HG02571 (cell line): ENCODE measurements at regions not wholly inside any gene's neighbourhood (a gene's known extent, or its start where the extent isn't known, plus 50 kb on each side); places are given as distances from the start of the nearest gene placed in this dataset.

Experiments used
- ATAC-seq: cut with Tn5 transposase; IDR thresholded peaks from one replicate; pipeline ENCODE4 v1.9.1; 2021; ENCODE audit warnings: mild to moderate bottlenecking, moderate library complexity; ENCODE audit not compliant: unreplicated experiment

DNA sequence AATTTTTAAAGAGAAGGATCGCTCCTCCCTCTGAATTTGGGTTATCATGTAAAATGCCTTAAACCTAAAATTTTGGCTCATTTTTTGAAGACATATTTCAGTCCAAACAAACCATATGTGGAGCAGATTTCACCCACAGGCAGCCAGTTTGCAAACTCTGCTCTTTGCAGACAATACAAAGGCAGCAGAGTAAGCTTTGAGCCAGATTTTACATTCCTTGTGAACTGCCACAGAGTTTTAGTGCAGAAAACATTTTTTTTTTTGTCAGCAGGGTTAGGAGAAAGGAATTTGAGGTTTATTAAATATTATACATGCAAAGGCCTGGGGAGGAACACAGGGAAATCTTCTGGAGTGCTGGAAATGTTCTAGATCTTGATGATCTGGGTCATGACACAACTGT, 171.9 kb upstream of the FN1 start:
- ATAC-seq = no peak

DNA sequence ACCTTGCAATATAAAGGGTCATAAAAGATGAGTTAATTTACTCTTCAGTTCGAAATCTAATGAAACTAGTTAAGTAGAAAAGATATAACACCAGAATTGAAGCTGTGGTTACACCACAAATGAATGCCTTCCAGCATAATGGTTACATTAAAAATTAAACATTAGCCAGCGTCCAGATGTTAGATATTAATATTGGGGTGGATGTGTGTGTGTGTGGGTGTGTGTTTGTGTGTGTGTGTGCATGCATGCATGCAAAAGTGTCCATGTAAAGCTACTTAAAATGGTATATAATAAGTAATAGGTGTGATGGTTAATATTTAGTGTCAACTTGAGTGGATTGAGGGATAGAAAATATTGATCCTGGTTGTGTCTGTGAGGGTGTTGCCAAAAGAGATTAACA, 170.4 kb upstream of the FN1 start:
- no peak for ATAC-seq

DNA sequence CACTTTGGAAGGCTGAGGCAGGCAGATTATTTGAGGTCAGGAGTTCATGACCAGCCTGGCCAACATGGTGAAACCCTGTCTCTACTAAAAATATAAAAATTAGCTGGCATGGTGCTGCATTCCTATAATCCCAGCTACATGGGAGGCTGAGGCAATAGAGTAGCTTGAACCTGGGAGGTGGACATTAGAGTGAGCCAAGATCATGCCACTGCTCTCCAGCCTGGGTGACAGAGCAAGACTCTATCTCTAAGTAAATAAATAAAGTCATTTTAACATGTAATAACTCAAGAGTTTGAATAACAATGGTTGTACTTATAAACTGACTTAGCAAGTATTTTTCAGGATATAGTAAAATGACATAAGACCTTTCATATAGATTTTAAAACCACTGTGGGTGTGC, 169.3 kb upstream of the FN1 start:
- no peak for ATAC-seq

DNA sequence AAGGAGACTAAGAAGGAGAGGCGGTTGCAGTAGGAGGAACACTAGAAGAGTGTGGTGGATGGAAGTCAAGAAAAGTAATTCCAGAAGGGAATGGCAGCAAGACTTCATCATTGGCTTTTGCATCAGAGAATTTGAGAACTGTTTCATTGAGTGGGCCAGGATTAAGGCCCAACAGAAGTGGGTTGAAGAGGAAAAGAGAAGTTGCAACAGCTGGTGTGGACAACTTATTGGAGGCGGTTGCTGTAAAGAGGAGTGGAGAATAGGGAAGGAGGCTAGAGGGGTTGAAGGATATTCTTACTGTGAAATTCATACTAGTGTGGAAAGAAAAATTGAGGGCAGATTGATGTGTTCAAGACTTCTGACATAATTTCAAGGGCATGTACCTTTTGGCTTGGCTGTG, 168.7 kb upstream of the FN1 start:
- ATAC-seq = no peak

DNA sequence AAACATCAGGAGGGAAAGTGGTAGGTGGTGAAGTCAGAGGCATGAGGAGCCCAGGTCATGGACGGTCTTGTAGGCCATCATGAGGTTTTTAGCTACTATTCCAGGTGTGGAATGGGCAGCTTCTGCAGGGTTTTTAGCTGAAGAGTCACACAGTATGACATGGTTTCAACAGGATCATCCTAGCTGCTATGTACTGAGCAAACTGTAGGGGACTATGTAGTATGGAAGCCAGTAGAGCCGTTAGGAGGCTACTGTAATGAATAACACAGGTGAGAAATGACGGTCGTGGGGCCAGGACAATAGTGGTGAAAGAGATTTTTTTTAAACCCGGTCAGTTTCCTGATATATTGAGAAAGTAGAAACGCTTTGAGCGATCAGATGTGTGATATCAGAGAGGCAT, 167.6 kb upstream of the FN1 start:
- no peak for ATAC-seq

DNA sequence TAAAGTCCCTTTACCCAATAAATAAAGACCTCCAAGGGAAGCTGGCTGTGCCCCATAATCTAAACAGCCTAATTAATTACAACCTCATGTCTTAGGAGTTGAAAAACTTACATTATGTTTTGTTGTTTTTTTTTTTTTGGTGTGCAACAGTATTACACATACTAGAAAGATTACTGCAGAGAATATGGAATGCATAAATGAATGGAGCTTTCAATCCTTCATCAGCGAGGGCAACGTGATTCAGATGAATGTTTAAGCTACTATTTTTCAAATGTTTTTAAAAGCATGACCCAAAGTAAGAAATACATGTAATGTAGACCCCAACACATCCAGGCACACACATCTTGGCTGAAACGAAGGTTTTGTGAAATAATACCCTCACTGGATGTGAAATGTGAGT, 167.1 kb upstream of the FN1 start:
- ATAC-seq = no peak

DNA sequence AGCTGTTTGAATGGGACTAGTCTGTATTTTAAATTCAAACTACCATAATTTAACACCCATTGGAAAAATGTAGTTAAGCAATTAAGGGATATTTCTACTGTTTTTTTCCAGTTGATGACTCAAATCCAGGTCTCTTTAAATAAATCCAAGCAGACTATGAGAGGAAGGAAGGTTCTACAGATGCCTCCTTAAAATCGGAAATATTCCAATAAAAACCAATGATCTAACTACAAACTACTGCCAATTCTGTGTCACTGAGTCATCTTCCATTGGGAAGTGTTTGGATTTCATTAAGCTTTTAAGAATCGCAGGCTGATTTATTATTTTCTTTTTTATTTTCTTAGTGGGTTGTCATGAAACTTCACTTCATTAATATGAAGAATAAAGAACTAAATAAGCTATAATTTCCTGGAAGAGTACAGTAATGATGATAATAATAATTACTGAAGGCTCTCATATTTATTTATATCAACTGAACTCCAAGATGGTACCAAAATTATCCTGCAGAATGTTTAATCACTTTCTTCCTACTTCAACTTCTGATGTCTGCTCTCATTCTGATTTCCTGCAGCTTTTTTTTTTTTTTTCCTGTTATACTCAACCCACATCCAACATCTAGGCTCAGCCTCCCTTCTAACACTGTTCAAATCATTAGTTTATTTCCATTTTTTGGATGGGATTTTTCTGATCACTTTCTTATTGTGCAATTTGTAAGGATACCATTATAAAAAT, 166.3 kb upstream of the FN1 start:
- ATAC-seq = no peak

DNA sequence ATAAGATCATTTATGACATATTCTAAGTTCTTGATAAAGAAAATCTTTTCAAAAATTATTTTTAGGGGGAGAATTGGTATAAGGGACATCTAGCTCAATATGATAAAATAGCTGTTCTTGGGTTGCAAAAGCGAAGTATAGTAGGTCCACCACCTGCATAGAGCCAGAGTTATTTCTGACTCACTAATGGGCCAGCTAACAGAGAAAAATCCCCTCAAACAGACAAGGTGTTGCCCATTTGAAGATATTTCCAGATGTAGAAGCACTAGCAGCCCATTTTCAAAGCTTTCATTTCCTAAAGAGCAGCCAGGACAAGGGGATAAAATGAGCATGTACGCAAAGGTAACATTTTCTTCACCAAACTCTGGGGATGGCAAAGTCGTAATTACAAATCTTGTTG, 165.7 kb upstream of the FN1 start:
- ATAC-seq = no peak

DNA sequence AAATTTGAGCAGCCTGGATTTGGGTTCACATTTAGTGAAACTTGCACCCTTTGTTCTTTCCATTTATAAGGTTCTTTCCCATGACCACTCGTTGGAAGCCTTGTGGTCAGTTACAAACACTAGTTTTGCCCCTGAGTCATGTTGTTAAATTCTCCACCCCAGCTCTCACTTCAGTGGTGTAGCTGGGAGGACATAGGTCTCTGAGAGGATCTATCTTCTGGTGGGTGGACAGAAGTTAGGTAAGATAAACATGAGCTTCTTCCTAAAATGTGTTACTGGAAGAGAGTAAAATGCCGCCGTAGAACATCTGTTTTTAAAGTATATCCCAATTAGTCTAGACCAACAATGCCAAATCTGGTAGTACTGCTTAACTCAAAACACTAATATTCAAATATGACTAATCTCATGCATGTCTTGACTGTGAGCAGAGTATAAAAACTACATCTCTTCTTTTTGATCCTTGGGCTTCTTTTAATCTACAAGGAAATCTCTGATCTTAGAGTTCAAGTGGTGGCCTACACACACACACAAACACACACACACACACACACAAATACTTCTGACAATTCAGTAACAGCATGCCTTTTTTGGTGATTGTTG, 162.6 kb upstream of the FN1 start:
- ATAC-seq = no peak

DNA sequence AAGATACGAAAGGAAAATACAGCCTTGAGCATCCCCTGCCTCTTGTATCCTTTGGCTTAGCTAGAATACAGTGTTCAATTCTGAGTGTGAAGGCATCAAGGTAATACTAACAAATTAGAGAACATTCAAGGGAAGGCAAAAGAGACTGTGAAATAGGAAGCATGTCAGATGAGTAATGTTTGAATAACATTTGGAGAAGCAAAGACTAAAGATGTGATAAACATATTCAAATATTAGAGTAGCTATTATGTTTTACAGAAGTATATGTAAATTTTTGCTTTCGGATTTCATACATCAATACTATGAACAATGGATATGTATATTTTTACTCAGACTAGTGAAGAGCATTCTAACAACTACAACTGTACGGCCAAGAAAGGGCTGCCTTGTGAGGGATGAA, 161.7 kb upstream of the FN1 start:
- ATAC-seq = no peak

DNA sequence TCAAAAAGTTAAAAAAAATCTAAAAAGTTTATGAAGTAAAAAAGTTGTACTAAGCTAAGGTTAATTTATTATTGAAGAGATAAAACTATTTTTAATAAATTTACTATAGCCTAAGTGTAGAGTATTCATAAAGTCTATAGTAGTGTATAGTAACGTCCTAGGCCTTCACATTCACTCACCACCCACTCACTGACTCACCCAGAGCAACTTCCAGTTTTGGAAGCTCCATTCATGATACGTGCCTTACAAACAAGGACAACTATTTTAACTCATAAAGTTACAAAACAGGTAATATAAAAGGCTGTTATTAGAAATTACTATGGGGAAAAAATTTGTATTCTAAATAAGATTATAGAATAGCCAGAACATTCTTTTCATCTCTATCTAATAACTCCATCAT, 158.9 kb upstream of the FN1 start:
- ATAC-seq = no peak

DNA sequence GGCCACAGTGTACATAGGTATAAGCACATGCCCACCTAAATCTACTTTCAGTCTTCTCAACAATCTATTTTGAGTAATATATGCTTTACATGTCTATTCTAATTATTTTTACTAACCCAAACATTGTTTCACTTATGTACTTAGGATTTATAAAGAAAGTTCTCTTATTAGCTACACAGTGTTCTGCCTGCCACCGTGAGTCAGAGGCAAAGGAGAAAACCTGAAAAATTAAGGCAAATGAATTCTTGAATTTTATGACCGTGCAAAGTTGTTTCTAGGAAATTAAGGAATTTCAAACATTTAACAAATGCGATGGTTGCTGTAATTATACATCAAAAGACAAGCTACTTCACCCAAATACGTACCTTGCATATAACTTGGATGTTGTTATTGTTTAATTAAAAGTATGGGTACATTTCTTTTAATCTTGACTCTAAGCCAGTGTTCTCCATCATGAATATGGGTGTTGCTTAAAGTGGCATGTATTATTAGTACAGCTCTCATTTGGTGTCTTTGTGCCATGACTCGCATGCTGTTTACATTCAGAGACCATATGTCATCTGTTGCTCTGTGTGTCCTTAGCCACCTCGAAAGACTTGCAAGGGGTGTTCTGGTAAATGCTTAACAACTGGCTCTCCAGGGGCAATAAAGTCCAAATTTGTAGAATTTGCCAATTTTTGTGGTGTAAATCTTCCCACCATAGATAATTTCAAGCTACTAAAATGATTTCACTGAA, 154.3 kb upstream of the FN1 start:
- ATAC-seq = no peak

DNA sequence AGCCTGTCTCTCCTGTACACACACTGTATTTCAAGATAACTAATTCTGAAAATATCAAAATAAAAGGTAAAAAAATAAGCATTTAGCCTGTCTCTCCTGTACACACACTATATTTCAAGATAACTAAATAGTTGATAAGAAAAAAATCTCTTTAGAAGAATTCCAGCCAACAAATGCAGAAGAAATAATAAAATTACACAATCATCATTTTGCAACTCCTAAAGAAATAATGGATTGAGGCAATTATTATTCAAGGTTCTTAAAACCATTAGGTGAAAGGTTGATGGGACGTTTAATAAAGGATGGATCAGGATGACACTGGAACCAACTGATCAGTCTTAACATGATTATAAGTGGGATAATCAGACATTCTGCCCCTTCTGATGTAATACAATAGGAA, 148.0 kb upstream of the FN1 start:
- ATAC-seq = no peak

DNA sequence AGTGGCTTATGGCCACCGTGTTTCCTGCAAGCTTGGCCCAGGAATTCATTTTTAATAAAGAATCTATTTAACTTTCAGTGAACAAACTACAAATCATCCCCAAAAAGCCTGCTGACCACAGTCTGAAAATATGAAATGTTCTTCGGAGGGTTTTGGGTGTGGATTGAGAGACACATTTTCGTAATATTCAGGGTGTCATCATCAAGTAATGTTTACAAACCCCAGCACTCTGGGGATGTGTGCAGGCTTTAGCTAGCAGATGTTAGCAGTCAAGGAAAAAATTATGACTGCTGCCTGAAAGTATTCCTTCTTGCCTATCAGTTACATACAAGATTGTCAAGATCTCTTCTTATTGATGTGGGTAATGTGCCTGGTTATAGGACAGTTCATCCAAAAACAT, 143.9 kb upstream of the FN1 start:
- no peak for ATAC-seq

DNA sequence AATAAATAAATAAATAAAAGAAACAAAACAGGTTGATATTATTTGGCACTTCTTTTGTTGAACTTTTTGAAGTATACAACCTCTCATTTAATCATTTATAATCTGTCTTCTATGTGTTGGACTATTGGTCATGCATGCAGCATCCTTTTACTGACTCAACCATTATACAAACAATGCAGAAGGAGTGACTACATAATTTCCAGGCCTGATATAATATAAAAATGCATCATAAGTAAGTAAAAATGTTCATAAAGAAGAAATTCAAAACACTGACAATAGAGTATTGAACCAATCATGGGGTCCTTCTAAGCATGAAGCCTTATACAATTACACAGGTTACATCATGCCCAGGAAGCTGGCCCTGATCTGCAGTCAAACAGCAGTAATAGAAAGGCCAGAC, 141.5 kb upstream of the FN1 start:
- no peak for ATAC-seq

DNA sequence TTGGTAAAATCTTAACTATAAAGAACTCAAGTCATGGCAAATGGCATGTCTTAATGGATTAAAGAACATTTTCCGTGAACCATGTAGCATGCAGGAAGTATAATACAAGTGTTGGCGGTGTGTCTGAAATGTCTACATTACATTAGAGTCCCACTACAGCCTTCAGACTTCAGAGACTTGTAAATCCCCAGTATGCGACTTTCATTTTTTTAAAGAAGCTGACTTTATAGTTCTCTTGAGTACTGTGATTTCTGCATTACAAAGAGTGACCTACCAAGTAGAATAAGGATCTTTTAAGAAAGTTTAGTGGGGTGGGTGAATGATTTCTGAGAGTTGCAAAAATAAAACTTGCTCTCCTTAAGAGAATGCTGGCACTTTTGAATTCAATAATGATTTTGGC, 140.7 kb upstream of the FN1 start:
- no peak for ATAC-seq

DNA sequence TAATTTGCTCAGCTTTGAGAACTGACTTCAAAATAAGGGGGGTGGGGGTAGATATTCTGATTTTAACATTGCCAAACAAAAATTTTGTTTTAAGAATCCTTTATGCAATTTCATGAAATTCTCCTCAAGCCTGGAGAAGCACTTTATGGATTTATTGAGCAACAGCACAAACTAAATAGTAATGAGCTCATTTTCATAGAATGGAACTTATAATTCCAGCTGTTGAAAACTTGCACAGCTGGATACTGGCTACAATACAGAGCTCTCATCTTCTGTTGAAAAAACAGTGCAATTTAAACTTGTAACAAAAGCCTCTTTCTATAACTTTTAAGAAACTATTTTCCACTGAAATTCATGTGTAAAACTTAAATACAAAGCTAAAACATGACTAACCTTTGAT, 137.6 kb upstream of the FN1 start:
- no peak for ATAC-seq

DNA sequence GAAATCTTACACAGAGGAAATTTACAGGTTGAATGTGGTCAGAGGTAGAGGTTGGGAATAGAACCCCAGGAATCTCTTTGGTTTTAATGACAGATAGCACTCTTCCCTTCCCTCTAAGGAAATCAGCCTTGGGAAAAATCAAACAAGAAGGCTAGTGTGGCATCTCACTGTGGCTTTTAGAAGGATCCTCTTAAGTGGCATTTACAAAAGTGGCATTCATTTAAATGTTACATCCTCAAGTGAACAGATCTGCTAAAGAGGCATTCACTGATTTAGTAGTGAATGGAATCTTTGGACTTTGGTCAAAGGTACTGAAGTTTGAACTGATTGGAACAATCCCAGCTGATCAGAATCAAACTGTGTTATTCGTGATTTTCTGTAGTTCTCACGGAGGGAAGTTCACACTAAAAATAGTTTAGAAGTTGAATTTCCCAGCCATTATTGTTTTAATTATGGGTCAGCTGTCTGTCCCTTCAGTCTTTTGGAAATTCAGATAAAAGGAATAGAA, 136.5 kb upstream of the FN1 start:
- ATAC-seq = no peak

DNA sequence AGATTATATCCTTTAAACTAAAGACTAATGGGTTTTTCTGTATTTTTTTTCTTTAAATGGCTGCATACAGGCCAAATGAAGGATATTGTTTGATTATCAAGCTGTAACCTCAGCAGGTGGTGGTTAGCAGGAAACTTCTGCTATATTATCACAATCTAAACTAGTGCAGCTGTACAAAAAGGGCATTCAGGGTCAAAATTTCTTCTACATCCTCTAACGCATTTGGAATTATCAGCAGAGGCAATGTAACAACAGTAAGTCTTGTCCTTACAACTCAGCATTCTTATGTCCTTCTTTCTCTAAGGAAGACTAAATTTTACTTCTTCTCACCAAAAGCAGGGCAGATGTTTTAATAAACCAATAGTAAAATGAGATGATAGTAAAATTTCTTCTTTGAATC, 135.8 kb upstream of the FN1 start:
- no peak for ATAC-seq

DNA sequence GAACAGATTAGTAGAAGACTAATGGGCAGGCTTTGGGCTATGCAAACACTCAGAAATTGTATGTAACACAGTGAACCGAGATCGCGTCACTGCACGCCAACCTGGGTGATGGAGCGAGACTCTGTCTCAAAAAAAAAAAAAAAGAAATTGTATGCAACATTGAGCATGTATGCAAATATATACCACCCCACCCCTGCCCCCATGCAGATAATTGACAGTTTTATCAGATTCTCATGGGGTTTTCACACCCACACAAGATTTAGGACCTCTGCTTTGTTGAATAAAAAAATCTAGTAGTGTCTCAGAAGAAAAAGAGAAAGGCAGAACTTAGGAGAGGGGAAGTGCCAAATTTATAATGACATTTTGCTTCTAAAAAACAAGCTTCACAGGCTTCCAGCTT, 131.6 kb upstream of the FN1 start:
- ATAC-seq = no peak

DNA sequence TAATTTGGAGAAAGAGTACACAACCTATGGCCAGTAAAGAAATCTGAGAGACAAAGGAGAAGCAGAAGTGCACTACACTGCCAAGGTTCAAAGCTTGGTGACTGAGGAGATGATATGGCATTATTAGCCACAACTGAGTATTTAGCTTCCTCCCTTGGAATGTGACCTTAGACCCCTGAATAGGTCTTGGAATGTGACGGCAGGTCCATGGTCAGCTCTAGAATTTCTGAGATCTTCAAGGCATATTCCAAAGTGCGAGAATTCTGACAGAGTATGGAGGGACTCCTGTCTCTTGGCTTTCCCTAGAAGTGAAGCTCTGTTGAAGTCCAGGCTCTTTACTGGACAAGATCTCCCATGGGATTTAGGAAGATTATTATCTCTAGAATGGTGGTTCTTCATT, 130.0 kb upstream of the FN1 start:
- no peak for ATAC-seq

DNA sequence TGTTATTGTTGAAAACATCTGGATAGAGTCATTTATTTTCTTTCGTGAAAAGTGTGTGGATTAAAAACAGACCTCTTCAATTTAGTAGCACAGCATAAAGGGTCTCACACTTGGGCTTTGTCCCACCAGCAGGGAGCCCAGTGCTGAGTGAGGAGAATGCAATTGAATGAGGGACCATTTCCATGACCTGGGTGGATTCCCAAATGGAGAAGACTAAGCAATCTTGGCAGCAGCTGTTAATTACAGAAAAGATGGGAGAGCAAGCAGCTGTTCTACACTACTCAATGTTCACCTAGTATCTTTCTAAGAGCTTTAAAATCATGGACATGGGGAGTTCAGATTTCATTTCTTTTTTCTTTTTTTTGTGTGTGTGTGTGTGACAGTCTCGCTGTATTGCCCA, 121.8 kb upstream of the FN1 start:
- ATAC-seq = no peak
